ENCODE measurements at regions not wholly inside any gene's neighbourhood (a gene's known extent, or its start where the extent isn't known, plus 50 kb on each side); places are given as distances from the start of the nearest gene placed in this dataset.

DNA sequence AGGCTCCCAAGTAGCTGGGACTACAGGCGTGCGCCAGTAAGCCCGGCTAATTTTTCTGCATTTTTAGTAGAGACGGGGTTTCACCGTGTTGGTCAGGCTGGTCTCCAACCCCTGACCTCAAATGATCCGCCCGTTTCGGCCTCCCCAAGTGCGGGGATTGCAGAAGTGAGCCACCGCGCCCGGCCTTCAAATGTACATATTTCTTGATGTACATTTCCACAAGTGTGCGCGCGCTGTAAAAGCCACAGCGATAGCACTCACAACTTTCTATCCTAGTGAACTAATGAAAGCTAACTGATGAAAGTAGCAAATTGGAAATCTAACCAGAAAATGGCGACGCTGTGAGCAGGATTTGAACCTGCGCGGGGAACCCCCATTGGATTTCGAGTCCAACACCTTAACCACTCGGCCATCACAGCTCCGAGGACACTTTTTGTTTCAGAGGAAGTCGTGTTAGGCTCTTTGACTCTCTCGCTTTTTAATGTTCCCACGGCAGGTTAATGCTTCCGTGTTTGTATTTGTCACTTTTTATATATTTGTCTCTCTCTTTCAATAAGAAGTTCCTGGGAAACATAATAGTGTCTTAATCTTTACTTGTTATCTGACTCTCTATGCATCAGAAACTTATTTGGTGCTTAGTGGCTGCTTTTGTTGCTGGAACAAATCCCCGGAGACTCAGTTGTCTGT is 199.4 kb upstream of the ZNF184 start (continued):
- TF ChIP-seq, protein P1, sequence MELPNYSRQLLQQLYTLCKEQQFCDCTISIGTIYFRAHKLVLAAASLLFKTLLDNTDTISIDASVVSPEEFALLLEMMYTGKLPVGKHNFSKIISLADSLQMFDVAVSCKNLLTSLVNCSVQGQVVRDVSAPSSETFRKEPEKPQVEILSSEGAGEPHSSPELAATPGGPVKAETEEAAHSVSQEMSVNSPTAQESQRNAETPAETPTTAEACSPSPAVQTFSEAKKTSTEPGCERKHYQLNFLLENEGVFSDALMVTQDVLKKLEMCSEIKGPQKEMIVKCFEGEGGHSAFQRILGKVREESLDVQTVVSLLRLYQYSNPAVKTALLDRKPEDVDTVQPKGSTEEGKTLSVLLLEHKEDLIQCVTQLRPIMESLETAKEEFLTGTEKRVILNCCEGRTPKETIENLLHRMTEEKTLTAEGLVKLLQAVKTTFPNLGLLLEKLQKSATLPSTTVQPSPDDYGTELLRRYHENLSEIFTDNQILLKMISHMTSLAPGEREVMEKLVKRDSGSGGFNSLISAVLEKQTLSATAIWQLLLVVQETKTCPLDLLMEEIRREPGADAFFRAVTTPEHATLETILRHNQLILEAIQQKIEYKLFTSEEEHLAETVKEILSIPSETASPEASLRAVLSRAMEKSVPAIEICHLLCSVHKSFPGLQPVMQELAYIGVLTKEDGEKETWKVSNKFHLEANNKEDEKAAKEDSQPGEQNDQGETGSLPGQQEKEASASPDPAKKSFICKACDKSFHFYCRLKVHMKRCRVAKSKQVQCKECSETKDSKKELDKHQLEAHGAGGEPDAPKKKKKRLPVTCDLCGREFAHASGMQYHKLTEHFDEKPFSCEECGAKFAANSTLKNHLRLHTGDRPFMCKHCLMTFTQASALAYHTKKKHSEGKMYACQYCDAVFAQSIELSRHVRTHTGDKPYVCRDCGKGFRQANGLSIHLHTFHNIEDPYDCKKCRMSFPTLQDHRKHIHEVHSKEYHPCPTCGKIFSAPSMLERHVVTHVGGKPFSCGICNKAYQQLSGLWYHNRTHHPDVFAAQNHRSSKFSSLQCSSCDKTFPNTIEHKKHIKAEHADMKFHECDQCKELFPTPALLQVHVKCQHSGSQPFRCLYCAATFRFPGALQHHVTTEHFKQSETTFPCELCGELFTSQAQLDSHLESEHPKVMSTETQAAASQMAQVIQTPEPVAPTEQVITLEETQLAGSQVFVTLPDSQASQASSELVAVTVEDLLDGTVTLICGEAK (IDR thresholded peaks at IDR 0.05), result no peak
- TF ChIP-seq, protein P1 (CRISPR knock-in tag; IDR thresholded peaks at IDR 0.05), result no peak
- TF ChIP-seq ZNF724P (CRISPR knock-in tag; IDR thresholded peaks at IDR 0.05; ENCODE audit: borderline replicate concordance), result 0 out of 2 replicates have a peak, but pooled peaks have one; percentile 84
- TF ChIP-seq, protein P2, sequence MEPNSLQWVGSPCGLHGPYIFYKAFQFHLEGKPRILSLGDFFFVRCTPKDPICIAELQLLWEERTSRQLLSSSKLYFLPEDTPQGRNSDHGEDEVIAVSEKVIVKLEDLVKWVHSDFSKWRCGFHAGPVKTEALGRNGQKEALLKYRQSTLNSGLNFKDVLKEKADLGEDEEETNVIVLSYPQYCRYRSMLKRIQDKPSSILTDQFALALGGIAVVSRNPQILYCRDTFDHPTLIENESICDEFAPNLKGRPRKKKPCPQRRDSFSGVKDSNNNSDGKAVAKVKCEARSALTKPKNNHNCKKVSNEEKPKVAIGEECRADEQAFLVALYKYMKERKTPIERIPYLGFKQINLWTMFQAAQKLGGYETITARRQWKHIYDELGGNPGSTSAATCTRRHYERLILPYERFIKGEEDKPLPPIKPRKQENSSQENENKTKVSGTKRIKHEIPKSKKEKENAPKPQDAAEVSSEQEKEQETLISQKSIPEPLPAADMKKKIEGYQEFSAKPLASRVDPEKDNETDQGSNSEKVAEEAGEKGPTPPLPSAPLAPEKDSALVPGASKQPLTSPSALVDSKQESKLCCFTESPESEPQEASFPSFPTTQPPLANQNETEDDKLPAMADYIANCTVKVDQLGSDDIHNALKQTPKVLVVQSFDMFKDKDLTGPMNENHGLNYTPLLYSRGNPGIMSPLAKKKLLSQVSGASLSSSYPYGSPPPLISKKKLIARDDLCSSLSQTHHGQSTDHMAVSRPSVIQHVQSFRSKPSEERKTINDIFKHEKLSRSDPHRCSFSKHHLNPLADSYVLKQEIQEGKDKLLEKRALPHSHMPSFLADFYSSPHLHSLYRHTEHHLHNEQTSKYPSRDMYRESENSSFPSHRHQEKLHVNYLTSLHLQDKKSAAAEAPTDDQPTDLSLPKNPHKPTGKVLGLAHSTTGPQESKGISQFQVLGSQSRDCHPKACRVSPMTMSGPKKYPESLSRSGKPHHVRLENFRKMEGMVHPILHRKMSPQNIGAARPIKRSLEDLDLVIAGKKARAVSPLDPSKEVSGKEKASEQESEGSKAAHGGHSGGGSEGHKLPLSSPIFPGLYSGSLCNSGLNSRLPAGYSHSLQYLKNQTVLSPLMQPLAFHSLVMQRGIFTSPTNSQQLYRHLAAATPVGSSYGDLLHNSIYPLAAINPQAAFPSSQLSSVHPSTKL (CRISPR knock-in tag; IDR thresholded peaks at IDR 0.05), result peak; percentile 87
- no peak for TF ChIP-seq CCAR2 (optimal IDR thresholded peaks at IDR 0.05; ENCODE audit: low read depth, low read length)
- TF ChIP-seq FOXA3 (CRISPR knock-in tag; IDR thresholded peaks at IDR 0.05), result peak; percentile 46; the same call in 1 of the 2 replicates
- no peak; the same call in 1 of the 2 replicates for TF ChIP-seq TBP (CRISPR knock-in tag; IDR thresholded peaks at IDR 0.05)
- TF ChIP-seq SNAI1 (CRISPR knock-in tag; IDR thresholded peaks at IDR 0.05; ENCODE audit: borderline replicate concordance), result no peak
- TF ChIP-seq HOXD1 (CRISPR knock-in tag; IDR thresholded peaks at IDR 0.05), result no peak

Data from HepG2 (cell line).